Activated CD4-positive, alpha-beta T cell treated with anti-CD3 and anti-CD28 coated beads, Interleukin-2, amount 10 ng/mL, durations not matched to agents 24 days and 14 days (primary cell): ENCODE measurements at regions not wholly inside any gene's neighbourhood (a gene's known extent, or its start where the extent isn't known, plus 50 kb on each side); places are given as distances from the start of the nearest gene placed in this dataset.

Source experiments
- DNase-seq: peaks from one replicate; pipeline ENCODE4 v3.0.0; 2022
- H3K27ac Mint-ChIP-seq: one replicate; pipeline ENCODE4 v1.8.0; 2022; ENCODE audit warnings: mild to moderate bottlenecking, mixed read lengths
- H3K27me3 Mint-ChIP-seq: one replicate; pipeline ENCODE4 v1.8.0; 2022; ENCODE audit warnings: mixed read lengths
- H3K36me3 Mint-ChIP-seq: one replicate; pipeline ENCODE4 v1.8.0; 2022; ENCODE audit warnings: low read depth, mild to moderate bottlenecking, mixed read lengths
- H3K4me1 Mint-ChIP-seq: one replicate; pipeline ENCODE4 v1.8.0; 2021; ENCODE audit warnings: mixed read lengths
- H3K4me3 Mint-ChIP-seq: one replicate; pipeline ENCODE4 v1.8.0; 2022; ENCODE audit warnings: mild to moderate bottlenecking, moderate library complexity, mixed read lengths
- H3K9me3 Mint-ChIP-seq: one replicate; pipeline ENCODE4 v1.8.0; 2021; ENCODE audit warnings: mixed read lengths
- intact Hi-C: fragments of 100-400 bp; cut with micrococcal nuclease; formaldehyde crosslinking; loops from one replicate; pipeline ENCODE4 v1.15.1; 2023

GRCh38 chr14:44812672-44813071 is 149.1 kb downstream of the KLHL28 start:
- no peaks in the 10 kb centered on the region for H3K9me3 Mint-ChIP-seq
- H3K4me3 Mint-ChIP-seq = no peak overlapping the region
- H3K27ac Mint-ChIP-seq = no peak overlapping the region
- H3K4me1 Mint-ChIP-seq = no peaks in the 10 kb centered on the region
- intact Hi-C loops = no loop called here
- H3K27me3 Mint-ChIP-seq = peaks cover 17% of the 10 kb centered on the region
- no peaks in the 10 kb centered on the region for H3K36me3 Mint-ChIP-seq
- DNase-seq = no peak

- H3K27ac Mint-ChIP-seq = no peak overlapping the region
- DNase-seq = no peak
- H3K4me1 Mint-ChIP-seq = no peaks in the 10 kb centered on the region
- no peaks in the 10 kb centered on the region for H3K27me3 Mint-ChIP-seq
- H3K36me3 Mint-ChIP-seq = no peaks in the 10 kb centered on the region
- intact Hi-C loops = no loop called here
- H3K4me3 Mint-ChIP-seq = no peak overlapping the region
- no peaks in the 10 kb centered on the region for H3K9me3 Mint-ChIP-seq
These were observed 157.4 kb downstream of the KLHL28 start for GRCh38 chr14:44804391-44804790.

GRCh38 chr14:44803239-44803905 is 158.4 kb downstream of the KLHL28 start:
- peak; percentile 53 for DNase-seq
- Mint-ChIP-seq H3K27ac (no peak overlapping the region), H3K9me3 (no peaks in the 10 kb centered on the region), H3K27me3 (no peaks in the 10 kb centered on the region), H3K4me3 (no peak overlapping the region), H3K4me1 (no peaks in the 10 kb centered on the region), H3K36me3 (no peaks in the 10 kb centered on the region)
- intact Hi-C loops = no loop called here

- Mint-ChIP-seq H3K4me1 (no peaks in the 10 kb centered on the region), H3K36me3 (no peaks in the 10 kb centered on the region), H3K27ac (no peak overlapping the region), H3K27me3 (no peaks in the 10 kb centered on the region), H3K4me3 (no peak overlapping the region), H3K9me3 (no peaks in the 10 kb centered on the region)
- intact Hi-C loops = no loop called here
- DNase-seq = peak; percentile 21
These were observed 163.1 kb downstream of the KLHL28 start for GRCh38 chr14:44798386-44799242.

- Mint-ChIP-seq H3K27ac (no peak overlapping the region), H3K4me1 (no peaks in the 10 kb centered on the region), H3K9me3 (no peaks in the 10 kb centered on the region), H3K36me3 (no peaks in the 10 kb centered on the region), H3K27me3 (no peaks in the 10 kb centered on the region), H3K4me3 (no peak overlapping the region)
- intact Hi-C loops = no loop called here
- no peak for DNase-seq
These were observed 166.0 kb downstream of the KLHL28 start for GRCh38 chr14:44795725-44796124.

GRCh38 chr14:44791730-44792129 is 170.0 kb downstream of the KLHL28 start:
- Mint-ChIP-seq H3K4me3 (no peak overlapping the region), H3K9me3 (no peaks in the 10 kb centered on the region), H3K4me1 (no peaks in the 10 kb centered on the region), H3K27ac (no peak overlapping the region), H3K27me3 (no peaks in the 10 kb centered on the region), H3K36me3 (no peaks in the 10 kb centered on the region)
- intact Hi-C loops = no loop called here
- DNase-seq = no peak

DNA sequence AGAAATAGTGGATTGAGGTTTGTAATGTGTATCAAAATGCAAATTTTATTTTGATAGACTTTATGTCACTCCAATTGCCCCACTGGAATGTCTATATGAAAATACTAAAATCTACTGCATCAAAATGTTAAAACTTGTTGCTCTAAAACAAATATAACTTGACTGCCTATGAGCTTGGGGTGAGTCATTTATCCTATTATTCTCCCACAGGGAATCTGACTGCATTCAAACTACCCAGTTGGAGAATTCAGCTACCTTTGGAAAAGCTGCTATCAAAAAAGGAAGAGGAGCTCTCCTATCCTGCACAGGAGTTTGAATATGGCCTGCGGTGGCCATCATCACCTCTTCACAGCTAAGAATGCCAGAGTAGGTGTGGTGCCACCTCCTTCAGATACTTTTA is 173.1 kb downstream of the KLHL28 start:
- no peak overlapping the region for H3K27ac Mint-ChIP-seq
- H3K27me3 Mint-ChIP-seq = no peaks in the 10 kb centered on the region
- H3K4me3 Mint-ChIP-seq = no peak overlapping the region
- no peak for DNase-seq
- no peaks in the 10 kb centered on the region for H3K36me3 Mint-ChIP-seq
- intact Hi-C loops = no loop called here
- no peaks in the 10 kb centered on the region for H3K9me3 Mint-ChIP-seq
- H3K4me1 Mint-ChIP-seq = no peaks in the 10 kb centered on the region

- DNase-seq = no peak
These were observed 176.7 kb downstream of the KLHL28 start for GRCh38 chr14:44785096-44785495.

DNA sequence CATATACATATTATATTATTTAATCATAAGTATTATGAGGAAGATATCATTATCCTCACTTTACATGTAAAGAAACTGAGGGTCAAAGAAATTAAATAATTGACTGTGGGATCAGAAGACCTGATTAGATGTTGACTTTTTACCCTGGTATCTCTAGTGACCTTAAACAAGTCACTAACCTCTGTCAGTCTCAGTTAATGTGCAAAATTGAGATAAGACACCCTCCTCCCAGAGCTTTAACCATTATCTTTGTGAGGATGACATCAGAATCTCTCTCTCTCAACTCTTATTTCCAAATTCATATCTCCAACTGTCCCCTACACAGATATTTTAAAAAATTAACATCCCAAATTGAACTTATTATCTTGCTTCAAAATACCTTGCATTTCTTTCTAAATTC is 177.8 kb downstream of the KLHL28 start:
- Mint-ChIP-seq H3K27me3 (no peaks in the 10 kb centered on the region), H3K4me1 (no peaks in the 10 kb centered on the region), H3K36me3 (no peaks in the 10 kb centered on the region), H3K9me3 (no peaks in the 10 kb centered on the region), H3K27ac (no peak overlapping the region), H3K4me3 (no peak overlapping the region)
- no peak for DNase-seq
- intact Hi-C loops = no loop called here

More at GRCh38 chr14:44785096-44785495, 176.7 kb downstream of the KLHL28 start:
- Mint-ChIP-seq H3K4me3 (no peak overlapping the region), H3K9me3 (no peaks in the 10 kb centered on the region), H3K36me3 (no peaks in the 10 kb centered on the region), H3K27me3 (no peaks in the 10 kb centered on the region), H3K27ac (no peak overlapping the region), H3K4me1 (no peaks in the 10 kb centered on the region)
- intact Hi-C loops = no loop called here

DNA sequence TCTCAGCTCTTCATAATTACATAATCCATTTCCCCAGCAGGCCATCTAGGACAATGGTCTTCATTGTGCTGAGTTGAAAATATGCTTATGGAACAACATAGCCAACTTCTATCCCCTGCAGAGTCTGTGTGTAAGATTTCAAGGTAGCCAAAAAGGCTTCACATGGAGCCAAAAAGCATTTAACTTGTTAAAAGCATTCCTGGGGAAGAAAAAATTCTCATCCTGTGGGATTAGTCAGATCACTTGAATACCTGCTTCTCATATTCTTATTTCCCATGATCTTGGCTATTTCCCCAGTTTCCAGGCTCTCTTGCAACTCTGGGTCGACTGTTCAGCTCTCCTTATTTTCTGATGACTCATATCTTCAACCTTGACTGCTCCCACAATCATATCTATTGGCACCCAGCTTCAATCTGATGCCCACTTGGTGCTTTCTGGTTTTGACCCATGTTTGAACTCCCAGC is 178.9 kb downstream of the KLHL28 start:
- H3K36me3 Mint-ChIP-seq = no peaks in the 10 kb centered on the region
- no peaks in the 10 kb centered on the region for H3K9me3 Mint-ChIP-seq
- intact Hi-C loops = no loop called here
- no peak for DNase-seq
- H3K27ac Mint-ChIP-seq = no peak overlapping the region
- no peaks in the 10 kb centered on the region for H3K27me3 Mint-ChIP-seq
- no peaks in the 10 kb centered on the region for H3K4me1 Mint-ChIP-seq
- no peak overlapping the region for H3K4me3 Mint-ChIP-seq

DNA sequence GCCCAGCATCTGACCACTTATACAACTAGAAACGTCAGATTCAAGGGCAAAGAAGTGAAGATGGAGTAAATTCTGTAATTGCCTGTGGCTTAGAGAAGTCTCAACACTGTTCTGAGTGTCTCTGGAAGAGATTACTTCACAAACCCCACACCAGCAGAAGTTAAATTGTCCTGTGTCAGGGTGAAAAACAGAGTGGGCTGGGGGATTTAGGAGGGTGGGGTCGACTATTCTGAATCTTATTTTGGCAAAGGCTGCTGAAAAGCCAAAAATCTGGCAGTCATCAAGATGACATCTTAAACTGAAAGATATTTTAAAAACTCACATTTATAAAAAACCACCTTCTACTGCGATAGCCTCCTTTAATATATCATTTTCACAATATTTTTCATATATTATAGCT is 180.8 kb downstream of the KLHL28 start:
- intact Hi-C loops = no loop called here
- Mint-ChIP-seq H3K27ac (no peak overlapping the region), H3K9me3 (no peaks in the 10 kb centered on the region), H3K36me3 (no peaks in the 10 kb centered on the region), H3K27me3 (no peaks in the 10 kb centered on the region), H3K4me1 (no peaks in the 10 kb centered on the region), H3K4me3 (no peak overlapping the region)
- DNase-seq = no peak

- H3K9me3 Mint-ChIP-seq = no peaks in the 10 kb centered on the region
- no peak for DNase-seq
These were observed 183.1 kb downstream of the KLHL28 start for GRCh38 chr14:44778604-44779003.

GRCh38 chr14:44777584-44777983 is 184.2 kb downstream of the KLHL28 start:
- H3K4me3 Mint-ChIP-seq = no peak overlapping the region
- H3K9me3 Mint-ChIP-seq = no peaks in the 10 kb centered on the region
- no peaks in the 10 kb centered on the region for H3K27me3 Mint-ChIP-seq
- intact Hi-C loops = no loop called here
- no peaks in the 10 kb centered on the region for H3K36me3 Mint-ChIP-seq
- no peak for DNase-seq
- H3K27ac Mint-ChIP-seq = no peak overlapping the region
- no peaks in the 10 kb centered on the region for H3K4me1 Mint-ChIP-seq

More at GRCh38 chr14:44778604-44779003, 183.1 kb downstream of the KLHL28 start:
- Mint-ChIP-seq H3K4me1 (no peaks in the 10 kb centered on the region), H3K27ac (no peak overlapping the region), H3K27me3 (no peaks in the 10 kb centered on the region), H3K36me3 (no peaks in the 10 kb centered on the region), H3K4me3 (no peak overlapping the region)
- intact Hi-C loops = no loop called here

GRCh38 chr14:44775248-44775647 is 186.5 kb downstream of the KLHL28 start:
- DNase-seq = no peak
- H3K4me1 Mint-ChIP-seq = no peaks in the 10 kb centered on the region
- intact Hi-C loops = no loop called here
- H3K27ac Mint-ChIP-seq = no peak overlapping the region
- H3K36me3 Mint-ChIP-seq = no peaks in the 10 kb centered on the region
- H3K9me3 Mint-ChIP-seq = no peaks in the 10 kb centered on the region
- H3K27me3 Mint-ChIP-seq = no peaks in the 10 kb centered on the region
- H3K4me3 Mint-ChIP-seq = no peak overlapping the region
